K562 (cell line): ENCODE measurements at regions not wholly inside any gene's neighbourhood (a gene's known extent, or its start where the extent isn't known, plus 50 kb on each side); places are given as distances from the start of the nearest gene placed in this dataset.

Source experiments
- ESRRA ChIP-seq: fragments of 450-650 bp; IDR thresholded peaks from 2 replicates; pipeline ENCODE4 v1.6.1; 2014; ENCODE audit warnings: low read depth, mild to moderate bottlenecking, moderate library complexity, borderline replicate concordance
- FIP1L1 ChIP-seq: fragments of 200-400 bp; formaldehyde crosslinking; IDR thresholded peaks from 2 replicates; pipeline ENCODE4 v1.6.1; 2018; ENCODE audit warnings: mild to moderate bottlenecking, low read depth, low read length; ENCODE audit not compliant: poor library complexity, severe bottlenecking
- MAZ ChIP-seq, 2 experiments: fragments of 450-650 bp in 1 of 2; sonication (generic) in 1 of 2; formaldehyde crosslinking; IDR thresholded peaks in 1 of 2; conservative IDR thresholded peaks in 1 of 2; 2 replicates each; pipeline versions ENCODE4 v1.4.0 to v1.5.0; 2020; ENCODE audit warnings: mild to moderate bottlenecking in 1 of 2, missing genetic modification reagents in 1 of 2
- MCM5 ChIP-seq: fragments of 450-650 bp; IDR thresholded peaks from 2 replicates; pipeline ENCODE4 v1.6.1; 2016; ENCODE audit warnings: low read depth
- MYNN ChIP-seq, 2 experiments: sonication (generic); formaldehyde crosslinking in 1 of 2; IDR thresholded peaks; 2 replicates each; pipeline versions ENCODE4 v1.5.0 to v1.6.1; 2016 to 2020; ENCODE audit warnings: antibody characterized with exemption in 1 of 2, missing genetic modification reagents in 1 of 2
- NRF1 ChIP-seq, 2 experiments: fragments of 450-650 bp; IDR thresholded peaks in 1 of 2; conservative IDR thresholded peaks in 1 of 2; 2 replicates each; pipeline ENCODE4 v1.6.1; 2014; ENCODE audit warnings: mild to moderate bottlenecking in 2 of 2
- PBX2 ChIP-seq, 2 experiments: IDR thresholded peaks in 1 of 2; conservative IDR thresholded peaks in 1 of 2; 2 replicates each; pipeline ENCODE4 v1.6.1; 2016; ENCODE audit warnings: low read depth in 2 of 2, mild to moderate bottlenecking in 1 of 2, missing compliant biosample characterization in 1 of 2, missing genetic modification characterization in 1 of 2, moderate library complexity in 1 of 2
- PTBP1 ChIP-seq: fragments of 200-400 bp; formaldehyde crosslinking; IDR thresholded peaks from 2 replicates; pipeline ENCODE4 v1.6.1; 2017; ENCODE audit warnings: low read depth, low read length
- RBM25 ChIP-seq: fragments of 200-400 bp; formaldehyde crosslinking; IDR thresholded peaks from 2 replicates; pipeline ENCODE4 v1.6.1; 2018; ENCODE audit warnings: low read length, low read depth, moderate library complexity; ENCODE audit not compliant: severe bottlenecking
- SMAD3 ChIP-seq: fragments of 450-650 bp; formaldehyde crosslinking; conservative IDR thresholded peaks from 2 replicates; pipeline ENCODE4 v1.4.0; 2020; ENCODE audit warnings: mild to moderate bottlenecking
- TGIF2 ChIP-seq: sonication (generic); formaldehyde crosslinking; IDR thresholded peaks from 2 replicates; pipeline ENCODE4 v1.8.1; 2022; ENCODE audit warnings: mild to moderate bottlenecking, missing genetic modification reagents, moderate library complexity
- ZKSCAN1 ChIP-seq: fragments of 150-350 bp; IDR thresholded peaks from 2 replicates; pipeline ENCODE4 v1.6.1; 2016; ENCODE audit warnings: low read depth, low read length
- ZNF707 ChIP-seq: fragments of 250-450 bp; sonication (Bioruptor Pico); conservative IDR thresholded peaks from 2 replicates; pipeline ENCODE4 v1.8.0; 2022; ENCODE audit warnings: inconsistent platforms, mild to moderate bottlenecking, moderate library complexity

- TF ChIP-seq ZKSCAN1 (no peak), SMAD3 (no peak), MYNN (IDR thresholded peaks at IDR 0.05) (no peak), MYNN (CRISPR knock-in tag; IDR thresholded peaks at IDR 0.05) (no peak), MAZ (CRISPR knock-in tag; conservative IDR thresholded peaks at IDR 0.05 in 1 of 2, IDR thresholded peaks at IDR 0.05 in 1 of 2) (no peak), RBM25 (no peak), ZNF707 (CRISPR knock-in tag) (no peak), TGIF2 (CRISPR knock-in tag) (no peak), ESRRA (no peak), PBX2 (CRISPR knock-in tag; IDR thresholded peaks at IDR 0.05; ENCODE audit: low read depth) (no peak), PBX2 (tag; conservative IDR thresholded peaks at IDR 0.05; ENCODE audit: low read depth) (no peak), NRF1 (conservative IDR thresholded peaks at IDR 0.05 in 1 of 2, IDR thresholded peaks at IDR 0.05 in 1 of 2) (no peak), PTBP1 (no peak), MCM5 (no peak), FIP1L1 (no peak)
These were observed 422.0 kb upstream of the ZEB2 start (continued) for GRCh38 chr2:144941743-144942488.
